H9 (cell line): ENCODE measurements at regions not wholly inside any gene's neighbourhood (a gene's known extent, or its start where the extent isn't known, plus 50 kb on each side); places are given as distances from the start of the nearest gene placed in this dataset.

Experiments
- DNase-seq: peaks from one replicate; pipeline ENCODE4 v3.0.0-alpha.2; 2017
- H2AFZ ChIP-seq: one replicate; pipeline ENCODE4 v1.6.1; 2013; ENCODE audit warnings: mild to moderate bottlenecking, low read length, control low read depth, moderate library complexity
- H2AK5ac ChIP-seq: 2 replicates; pipeline ENCODE4 v1.6.1; 2013; ENCODE audit warnings: low read length, control low read depth, mixed read lengths; ENCODE audit not compliant: insufficient read length
- H2BK120ac ChIP-seq: one replicate; pipeline ENCODE4 v1.6.1; 2013; ENCODE audit warnings: low read depth, mild to moderate bottlenecking, low read length, control low read depth, inconsistent platforms; ENCODE audit not compliant: poor library complexity, severe bottlenecking
- H2BK12ac ChIP-seq: 2 replicates; pipeline ENCODE4 v1.6.1; 2013; ENCODE audit warnings: low read length, control low read depth, mixed read lengths, low read depth; ENCODE audit not compliant: insufficient read length
- H2BK15ac ChIP-seq: 2 replicates; pipeline ENCODE4 v1.6.1; 2013; ENCODE audit warnings: low read depth, low read length, control low read depth
- H2BK20ac ChIP-seq: one replicate; pipeline ENCODE4 v1.6.1; 2013; ENCODE audit warnings: low read depth, mild to moderate bottlenecking, low read length, control low read depth, inconsistent platforms; ENCODE audit not compliant: poor library complexity, severe bottlenecking
- H2BK5ac ChIP-seq: 2 replicates; pipeline ENCODE4 v1.6.1; 2013; ENCODE audit warnings: low read length, control low read depth, mixed read lengths; ENCODE audit not compliant: insufficient read length
- H3K14ac ChIP-seq: 2 replicates; pipeline ENCODE4 v1.6.1; 2013; ENCODE audit warnings: low read length, control low read depth; ENCODE audit not compliant: insufficient read depth
- H3K18ac ChIP-seq: 2 replicates; pipeline ENCODE4 v1.6.1; 2013; ENCODE audit warnings: low read depth, mild to moderate bottlenecking, mixed read lengths, low read length, control low read depth; ENCODE audit not compliant: insufficient read length
- H3K23ac ChIP-seq: 2 replicates; pipeline ENCODE4 v1.6.1; 2013; ENCODE audit warnings: low read length, control low read depth, mixed read lengths, low read depth; ENCODE audit not compliant: insufficient read length
- H3K23me2 ChIP-seq: 2 replicates; pipeline ENCODE4 v1.6.1; 2013; ENCODE audit warnings: low read depth, mild to moderate bottlenecking, mixed read lengths, low read length, control low read depth; ENCODE audit not compliant: insufficient read length, poor library complexity, severe bottlenecking
- H3K27ac ChIP-seq: 2 replicates; pipeline ENCODE4 v1.5.1; 2013; ENCODE audit warnings: low read length, control low read depth, mixed read lengths, low read depth; ENCODE audit not compliant: insufficient read length
- H3K27me3 ChIP-seq: 2 replicates; pipeline ENCODE4 v1.6.1; 2013; ENCODE audit warnings: low read length, control low read depth, inconsistent platforms; ENCODE audit not compliant: insufficient read depth
- H3K4ac ChIP-seq: 2 replicates; pipeline ENCODE4 v1.6.1; 2013; ENCODE audit warnings: low read depth, mild to moderate bottlenecking, control low read depth, inconsistent platforms, low read length, moderate library complexity
- H3K4me1 ChIP-seq: 2 replicates; pipeline ENCODE4 v1.6.1; 2013; ENCODE audit warnings: low read length, control low read depth, inconsistent platforms; ENCODE audit not compliant: insufficient read depth
- H3K4me2 ChIP-seq: 2 replicates; pipeline ENCODE4 v1.6.1; 2013; ENCODE audit warnings: low read length, control low read depth, mixed read lengths; ENCODE audit not compliant: insufficient read length, insufficient read depth
- H3K56ac ChIP-seq: 2 replicates; pipeline ENCODE4 v1.6.1; 2013; ENCODE audit warnings: low read depth, mild to moderate bottlenecking, mixed read lengths, low read length, control low read depth; ENCODE audit not compliant: insufficient read length
- H3K79me1 ChIP-seq: 2 replicates; pipeline ENCODE4 v1.6.1; 2013; ENCODE audit warnings: low read depth, mild to moderate bottlenecking, moderate library complexity, low read length, control low read depth, inconsistent platforms; ENCODE audit not compliant: insufficient read depth, poor library complexity, severe bottlenecking
- H3K79me2 ChIP-seq: 2 replicates; pipeline ENCODE4 v1.6.1; 2013; ENCODE audit warnings: low read length, control low read depth, inconsistent platforms; ENCODE audit not compliant: insufficient read depth
- H3K9ac ChIP-seq: 2 replicates; pipeline ENCODE4 v1.6.1; 2013; ENCODE audit warnings: low read length, control low read depth, mixed read lengths; ENCODE audit not compliant: insufficient read length; ENCODE audit errors: extremely low read depth
- H3K9me3 ChIP-seq: one replicate; pipeline ENCODE4 v1.6.1; 2013; ENCODE audit warnings: low read depth, low read length, inconsistent platforms; ENCODE audit not compliant: control insufficient read depth
- H3T11ph ChIP-seq: one replicate; pipeline ENCODE4 v1.6.1; 2013; ENCODE audit warnings: mild to moderate bottlenecking, low read length, control low read depth, inconsistent platforms
- H4K20me1 ChIP-seq: one replicate; pipeline ENCODE4 v1.6.1; 2013; ENCODE audit not compliant: control insufficient read depth, insufficient read length, insufficient read depth
- H4K5ac ChIP-seq: 2 replicates; pipeline ENCODE4 v1.6.1; 2013; ENCODE audit warnings: low read depth, mild to moderate bottlenecking, mixed read lengths, low read length, control low read depth; ENCODE audit not compliant: insufficient read length
- H4K8ac ChIP-seq: replicated peaks from 2 replicates; pipeline ENCODE4 v1.6.1; 2013; ENCODE audit warnings: low read length, control low read depth, mixed read lengths, low read depth; ENCODE audit not compliant: insufficient read length
- H4K91ac ChIP-seq: 2 replicates; pipeline ENCODE4 v1.6.1; 2013; ENCODE audit warnings: low read depth, mild to moderate bottlenecking, moderate library complexity, mixed read lengths, low read length, control low read depth; ENCODE audit not compliant: insufficient read length
- H3K27ac Mint-ChIP-seq, 3 experiments: 2 replicates in 2 of 3; 3 replicates in 1 of 3; pipeline ENCODE4 v1.8.0; 2020 to 2021; ENCODE audit warnings: mixed read lengths in 3 of 3, mild to moderate bottlenecking in 1 of 3, moderate library complexity in 1 of 3
- H3K27me3 Mint-ChIP-seq: 2 replicates; pipeline ENCODE4 v1.8.0; 2021; ENCODE audit warnings: low read depth, mild to moderate bottlenecking, moderate library complexity, mixed read lengths
- H3K36me3 Mint-ChIP-seq, 3 experiments: 2 replicates in 2 of 3; 3 replicates in 1 of 3; pipeline ENCODE4 v1.8.0; 2020 to 2021; ENCODE audit warnings: low read depth in 3 of 3, mixed read lengths in 3 of 3; ENCODE audit not compliant: insufficient read depth in 1 of 3
- H3K4me1 Mint-ChIP-seq, 2 experiments: 2 replicates each; pipeline ENCODE4 v1.8.0; 2020; ENCODE audit warnings: mixed read lengths in 2 of 2
- H3K4me3 Mint-ChIP-seq, 2 experiments: 2 replicates in 1 of 2; 3 replicates in 1 of 2; pipeline ENCODE4 v1.8.0; 2020 to 2021; ENCODE audit warnings: mild to moderate bottlenecking in 2 of 2, mixed read lengths in 2 of 2, moderate library complexity in 1 of 2
- H3K9me3 Mint-ChIP-seq, 2 experiments: 2 replicates in 1 of 2; 3 replicates in 1 of 2; pipeline ENCODE4 v1.8.0; 2020; ENCODE audit warnings: mild to moderate bottlenecking in 2 of 2, mixed read lengths in 2 of 2, moderate library complexity in 1 of 2
- CTCF ChIP-seq: fragments of 200-600 bp; sonication (generic); conservative IDR thresholded peaks from 3 replicates; pipeline ENCODE4 v1.8.0; 2021; ENCODE audit warnings: antibody characterized with exemption, mild to moderate bottlenecking
- WGBS: extraction: QIAGEN DNeasy Blood & Tissue Kit; methylation state at CpG from one replicate; pipeline ENCODE4 v1.1.7; 2013; ENCODE audit warnings: missing lambda C conversion rate, low lambda C conversion rate, mixed read lengths; ENCODE audit not compliant: insufficient read length; ENCODE audit errors: extremely low coverage; 5-methylcytosine and 5-hydroxymethylcytosine counted together

DNA sequence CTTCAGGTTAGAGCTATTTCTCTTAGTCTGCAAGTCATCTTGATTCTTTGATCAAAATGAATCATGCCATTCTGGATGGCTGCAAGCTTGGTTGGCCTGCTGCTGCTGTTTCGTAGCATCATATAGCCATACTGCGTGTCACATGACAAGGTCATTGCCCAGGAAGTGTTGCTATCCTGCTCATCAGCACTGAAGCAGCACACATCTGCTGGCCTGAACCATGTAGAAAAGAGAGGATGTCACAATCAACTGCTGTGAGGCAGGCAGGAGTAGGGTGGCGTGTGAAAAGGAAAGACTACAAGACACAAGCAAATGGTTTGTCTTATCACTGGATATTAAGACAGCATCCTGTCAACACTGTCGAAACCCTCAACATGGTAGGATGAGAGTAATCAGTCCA lies 376.7 kb upstream of the RORB start:
- Histone ChIP-seq H2BK12ac (no peak overlapping the region), H3K79me2 (no peaks in the 10 kb centered on the region), H2BK20ac (no peak overlapping the region), H4K91ac (no peak overlapping the region), H3K27me3 (no peaks in the 10 kb centered on the region), H3K23me2 (no peaks in the 10 kb centered on the region), H3K4ac (no peak overlapping the region), H4K8ac (no peak overlapping the region), H3K4me2 (no peak overlapping the region), H2BK120ac (no peak overlapping the region), H3K79me1 (no peaks in the 10 kb centered on the region), H2AK5ac (no peak overlapping the region), H2BK5ac (no peak overlapping the region), H3T11ph (no peak overlapping the region), H3K9ac (no peak overlapping the region), H3K4me1 (0 out of 2 replicates have a peak, but pooled peaks cover 2% of the 10 kb centered on the region), H3K27ac (no peak overlapping the region), H4K20me1 (no peaks in the 10 kb centered on the region), H4K5ac (no peak overlapping the region), H2AFZ (no peak overlapping the region), H3K9me3 (no peaks in the 10 kb centered on the region), H3K18ac (no peak overlapping the region), H3K14ac (no peak overlapping the region), H3K56ac (no peak overlapping the region), H2BK15ac (no peak overlapping the region), H3K23ac (no peak overlapping the region)
- DNase-seq: no peak
- Mint-ChIP-seq H3K27me3 (peaks cover 14% of the 10 kb centered on the region), H3K9me3 (no peaks in the 10 kb centered on the region), H3K4me3 (no peak overlapping the region), H3K4me1 (peaks cover 7 to 17% of the 10 kb centered on the region in 2 experiments), H3K27ac (no peak overlapping the region), H3K36me3 (no peaks in the 10 kb centered on the region)
- WGBS: no CpG with 5 or more reads among the region's 4 CpGs
- no peak for TF ChIP-seq CTCF
